Putamen (tissue), 1 donor: ENCODE measurements at regions not wholly inside any gene's neighbourhood (a gene's known extent, or its start where the extent isn't known, plus 50 kb on each side); places are given as distances from the start of the nearest gene placed in this dataset.

ENCODE experiments used
- DNase-seq: peaks from one replicate; pipeline ENCODE4 v3.0.0-alpha.2; 2016; ENCODE audit warnings: low spot score

DNA sequence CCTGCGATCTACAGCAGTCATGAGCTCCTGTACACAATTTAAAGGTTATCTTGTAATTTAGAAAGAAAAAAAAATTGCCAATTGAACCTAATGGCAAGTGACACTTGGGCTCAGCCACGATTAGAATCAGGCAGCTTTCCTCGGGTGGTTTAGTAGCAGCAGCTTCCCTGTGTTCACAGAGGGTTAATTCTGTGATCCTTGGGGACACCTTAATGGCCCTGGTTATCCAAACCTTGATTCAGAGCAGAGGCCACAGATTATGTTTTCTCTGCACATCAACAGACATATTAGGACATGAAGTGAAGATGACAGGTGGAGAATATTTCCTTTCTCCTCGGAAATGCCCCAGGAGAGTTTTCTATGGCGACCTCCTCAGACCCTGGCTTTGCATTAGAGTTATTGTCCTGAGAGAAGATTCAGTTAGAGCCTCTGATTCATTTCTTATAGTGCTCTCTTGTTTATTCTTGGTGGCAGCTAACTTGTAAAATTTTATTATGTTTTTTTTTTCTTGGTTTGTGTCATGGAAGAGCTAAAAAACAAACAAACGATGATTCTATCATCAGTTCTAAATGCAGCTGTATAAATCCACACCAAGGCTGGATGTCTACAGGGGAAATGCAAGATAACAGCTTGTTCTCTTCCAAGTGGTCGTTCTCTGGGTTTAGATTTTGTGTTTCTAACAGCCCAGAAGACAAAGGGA lies 351.2 kb upstream of the DYNLRB2 start:
- no peak for DNase-seq

DNA sequence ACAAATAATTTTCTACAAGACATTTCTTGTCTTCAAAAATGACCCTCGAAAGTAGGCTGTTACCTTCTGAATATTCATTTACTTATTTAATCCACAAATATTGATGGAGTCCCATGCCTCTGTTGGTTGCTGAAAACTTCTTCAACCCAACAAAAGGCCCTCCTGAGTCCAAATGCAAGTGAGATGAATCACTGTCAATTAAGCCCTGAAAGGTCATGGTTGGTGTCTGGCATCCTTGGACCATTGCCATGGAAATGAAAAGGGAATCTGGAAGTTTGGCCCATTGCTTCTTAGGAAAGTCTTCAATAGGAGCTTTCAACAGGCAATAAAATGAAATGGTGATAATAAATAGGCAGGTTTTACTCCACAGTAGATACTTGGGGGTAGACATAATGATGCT lies 364.7 kb upstream of the DYNLRB2 start:
- DNase-seq = no peak

DNA sequence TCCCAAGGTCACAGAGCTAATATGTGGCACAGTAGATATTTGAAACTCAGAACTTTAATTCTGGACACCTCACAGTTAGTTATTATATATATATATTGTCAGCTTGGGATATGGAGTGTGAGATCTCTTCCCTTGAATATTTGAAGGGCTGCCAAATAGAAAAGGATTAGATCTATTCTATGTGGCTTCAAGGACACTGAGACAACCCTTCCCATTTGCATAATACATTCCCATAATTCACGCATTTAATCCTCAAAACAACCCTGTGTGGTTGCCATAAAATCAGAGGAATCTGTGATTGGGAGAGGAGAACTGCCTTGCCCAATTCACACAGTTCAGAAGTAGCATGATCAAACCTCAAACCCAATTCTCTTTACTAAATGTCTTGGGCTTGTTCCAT lies 365.8 kb upstream of the DYNLRB2 start:
- no peak for DNase-seq

DNA sequence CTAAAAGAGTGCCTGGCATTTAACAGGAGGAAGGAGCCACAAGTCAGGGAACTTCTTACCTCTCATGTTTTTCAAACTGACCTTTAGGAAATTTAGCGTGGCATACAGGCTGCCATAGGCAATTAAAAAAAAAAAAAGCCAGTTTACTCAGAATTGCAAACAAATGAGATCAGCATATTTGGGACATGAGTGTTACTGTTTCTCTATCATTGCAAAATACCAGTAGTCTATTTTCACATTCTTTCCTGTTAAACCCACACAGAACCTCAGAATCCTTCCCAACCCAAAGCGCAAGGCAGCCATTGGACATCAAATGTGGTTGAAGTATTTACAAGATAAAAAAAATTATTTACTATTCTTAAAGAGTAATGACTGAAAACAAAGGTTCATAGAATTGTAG lies 366.4 kb upstream of the DYNLRB2 start:
- no peak for DNase-seq

DNA sequence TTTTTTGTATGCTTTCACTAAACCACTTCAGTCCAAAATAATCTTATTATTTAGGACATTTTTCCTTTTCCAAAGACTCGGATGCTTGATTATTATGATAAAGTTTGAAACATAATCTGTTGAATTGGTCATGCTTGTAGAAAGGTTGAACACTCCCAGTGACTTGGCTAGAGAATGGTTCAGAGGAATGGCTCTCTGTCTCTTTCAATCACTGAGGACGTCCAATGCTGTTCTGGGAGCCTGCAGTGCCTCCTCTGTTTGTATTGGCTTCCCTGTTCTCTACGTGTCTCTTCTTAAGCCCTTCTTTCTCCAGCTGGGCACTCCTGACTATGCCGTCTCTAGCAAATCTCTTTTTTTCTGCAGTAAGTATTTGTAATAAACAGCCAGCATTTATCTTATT lies 369.0 kb upstream of the DYNLRB2 start:
- no peak for DNase-seq

DNA sequence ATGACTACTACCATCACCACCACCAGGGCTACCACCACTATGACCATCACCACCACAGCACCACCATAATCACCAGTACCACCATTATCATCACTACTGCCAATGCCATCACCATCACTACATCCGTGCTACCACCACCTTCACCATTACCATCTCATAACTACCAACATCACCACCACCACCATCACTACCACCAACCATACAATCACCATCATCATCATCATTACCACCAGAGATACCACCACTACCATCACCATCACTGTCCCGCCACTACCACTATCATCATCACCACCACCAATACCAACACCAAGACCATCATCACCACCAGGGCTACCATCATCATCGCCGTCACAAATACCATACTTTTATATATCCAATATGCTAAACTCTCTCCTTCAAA lies 369.6 kb upstream of the DYNLRB2 start:
- DNase-seq = no peak

DNA sequence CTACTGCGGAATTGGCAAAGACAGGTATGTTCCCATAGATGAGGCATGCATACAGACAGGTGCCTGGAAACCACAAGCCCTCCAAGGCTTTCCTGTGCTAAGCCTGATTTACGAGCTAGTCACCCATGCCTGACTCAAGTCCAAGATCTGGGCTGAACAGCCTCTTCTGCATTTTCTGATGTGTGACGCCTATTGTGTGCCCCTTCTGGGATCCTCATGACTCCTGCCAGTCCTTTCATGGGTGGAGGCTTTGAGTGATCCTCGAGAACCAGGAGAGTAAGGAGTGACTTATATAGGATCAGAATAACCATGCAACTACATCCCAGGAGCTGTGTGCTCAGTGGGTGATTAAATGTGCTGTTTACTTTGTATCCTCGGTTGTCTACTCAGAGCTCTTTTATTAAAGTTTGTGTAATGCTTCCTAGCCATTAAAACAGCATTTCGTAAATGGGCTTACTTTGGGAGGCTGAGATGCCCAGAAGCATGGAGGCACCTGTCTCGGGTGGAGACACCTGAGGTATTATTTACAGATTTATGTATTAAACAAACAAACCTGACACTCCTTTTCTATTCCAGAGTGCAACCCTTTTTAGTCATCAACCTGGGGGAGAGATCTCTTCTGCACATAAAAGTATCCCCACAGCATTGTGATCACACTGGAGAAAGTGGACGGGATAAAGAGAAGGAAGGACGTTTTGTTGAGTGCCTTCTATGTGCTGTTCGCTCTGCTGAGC lies 373.0 kb upstream of the DYNLRB2 start:
- DNase-seq = no peak

DNA sequence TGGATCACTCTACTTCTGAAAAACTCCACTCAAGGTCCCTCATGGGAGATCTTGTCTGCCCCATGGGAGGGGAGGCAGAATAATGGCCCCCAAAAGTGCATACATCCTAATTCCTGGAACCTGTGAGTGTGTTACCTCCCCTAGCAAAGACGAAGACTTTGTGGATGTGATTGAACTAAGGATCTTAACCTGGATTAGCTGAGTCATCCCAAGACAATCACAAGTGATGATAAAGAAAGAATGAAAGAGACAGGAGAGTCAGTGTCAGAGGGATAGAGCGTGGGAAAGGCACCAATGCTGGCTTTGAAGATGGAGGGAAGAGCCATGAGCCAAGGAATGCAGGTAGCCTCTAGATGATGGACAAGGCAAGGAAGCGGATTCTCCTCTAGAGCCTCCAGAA lies 374.7 kb upstream of the DYNLRB2 start:
- DNase-seq = no peak

DNA sequence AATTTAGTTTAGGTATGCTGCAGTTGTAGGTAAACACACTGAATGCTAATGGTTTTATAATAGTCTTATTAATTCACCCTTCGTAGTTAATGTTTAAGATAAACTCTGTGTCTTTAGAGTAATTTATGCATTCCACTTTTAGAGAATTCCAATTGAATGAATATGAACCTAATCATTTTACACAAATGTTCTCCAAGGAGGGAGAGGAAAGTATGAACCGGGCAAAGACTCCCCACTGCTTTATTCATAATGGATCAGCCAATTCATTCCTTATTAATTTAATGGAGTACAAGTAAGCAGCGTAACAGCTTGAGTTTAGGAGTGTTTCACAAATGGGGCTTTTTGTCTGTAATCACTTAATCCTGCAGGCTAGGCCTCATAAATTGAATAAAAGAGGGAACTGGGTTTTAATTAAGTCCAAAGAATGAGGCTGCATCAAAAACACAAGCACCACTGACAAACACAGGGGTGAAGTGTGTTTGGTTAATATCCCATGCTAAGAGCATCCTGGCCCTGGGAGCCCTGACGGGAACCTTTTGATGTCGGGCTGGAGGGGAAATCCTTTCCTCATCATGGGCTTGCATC lies 375.7 kb upstream of the DYNLRB2 start:
- DNase-seq = no peak

DNA sequence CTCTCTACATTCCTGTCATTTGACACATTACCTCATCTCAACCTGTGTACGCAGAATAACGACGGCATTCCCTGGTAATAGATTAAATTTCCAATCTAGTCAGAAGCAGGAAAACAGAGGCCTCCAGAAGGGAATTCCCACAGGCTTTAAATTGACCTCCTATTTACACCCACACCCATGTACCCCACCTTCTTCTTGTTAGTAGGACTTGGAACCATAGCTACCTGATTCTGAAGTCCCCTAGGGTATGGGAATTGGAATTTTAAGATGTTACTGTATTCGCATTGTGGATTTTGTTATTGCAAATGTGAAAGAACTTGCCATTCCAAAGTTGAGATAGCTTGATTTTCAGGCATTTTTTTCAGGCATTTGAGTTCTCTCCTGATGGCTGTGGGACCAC lies 377.5 kb upstream of the DYNLRB2 start:
- no peak for DNase-seq

DNA sequence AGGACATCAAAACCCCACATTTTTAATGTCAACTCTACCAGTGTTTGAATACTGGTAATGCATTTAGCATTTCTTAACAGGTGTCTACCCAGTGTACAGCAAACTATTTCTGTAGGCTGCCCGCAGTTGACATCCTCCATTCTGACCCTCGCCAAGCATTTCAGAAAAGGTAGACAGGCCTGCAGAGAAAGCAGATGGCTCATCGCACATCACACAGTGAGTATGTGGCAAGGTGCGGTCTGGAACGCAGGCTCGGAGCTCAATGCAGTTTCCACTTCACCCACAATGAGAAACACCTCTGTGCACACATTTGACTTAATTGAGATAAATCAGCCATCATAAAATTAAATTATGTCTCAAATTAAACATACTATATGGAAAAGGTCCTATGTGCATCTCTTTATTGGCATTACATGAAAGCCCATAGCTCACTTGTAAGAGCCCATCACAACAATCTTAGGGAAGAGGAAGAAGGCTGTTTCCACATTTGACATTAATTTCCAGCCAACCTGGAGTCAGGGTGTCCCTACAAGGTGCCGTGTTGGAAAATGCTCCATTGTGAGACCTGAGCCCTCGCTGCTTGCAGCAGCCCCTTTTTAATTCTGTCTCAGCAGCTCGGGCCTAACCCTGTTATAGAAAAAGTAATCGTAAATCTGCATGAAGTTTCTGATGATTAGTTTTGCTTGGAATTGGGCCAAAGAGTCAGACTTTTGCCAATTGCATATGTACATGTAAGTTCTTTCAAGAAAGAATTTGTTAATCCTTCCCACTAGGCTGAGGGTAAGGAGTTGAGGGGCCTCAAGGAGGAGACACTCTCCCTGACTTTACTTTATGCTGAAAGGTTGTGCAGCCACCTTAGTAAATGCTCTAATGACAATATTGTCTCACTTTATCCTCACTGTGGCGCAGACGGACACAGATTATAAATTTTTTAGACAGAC lies 378.7 kb upstream of the DYNLRB2 start:
- DNase-seq = no peak

DNA sequence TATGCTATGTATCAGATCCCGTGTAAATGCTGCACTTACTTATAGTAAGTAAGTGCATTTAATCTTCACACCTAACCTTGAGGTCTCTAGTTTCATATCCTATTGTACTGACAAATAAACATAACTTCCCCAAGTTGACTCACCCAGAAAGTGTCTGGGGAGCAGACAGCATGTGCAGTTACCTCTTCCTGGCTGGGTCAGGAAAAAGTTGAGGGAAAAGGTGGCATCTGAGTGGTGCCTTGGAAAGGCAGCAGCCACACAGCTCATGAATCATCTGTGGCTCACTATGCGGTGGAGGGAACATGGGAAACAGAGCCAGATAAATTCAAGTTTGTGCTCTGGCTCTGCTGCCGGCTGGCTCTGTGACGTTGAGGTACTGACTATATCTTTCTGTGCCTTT lies 382.0 kb upstream of the DYNLRB2 start:
- no peak for DNase-seq

DNA sequence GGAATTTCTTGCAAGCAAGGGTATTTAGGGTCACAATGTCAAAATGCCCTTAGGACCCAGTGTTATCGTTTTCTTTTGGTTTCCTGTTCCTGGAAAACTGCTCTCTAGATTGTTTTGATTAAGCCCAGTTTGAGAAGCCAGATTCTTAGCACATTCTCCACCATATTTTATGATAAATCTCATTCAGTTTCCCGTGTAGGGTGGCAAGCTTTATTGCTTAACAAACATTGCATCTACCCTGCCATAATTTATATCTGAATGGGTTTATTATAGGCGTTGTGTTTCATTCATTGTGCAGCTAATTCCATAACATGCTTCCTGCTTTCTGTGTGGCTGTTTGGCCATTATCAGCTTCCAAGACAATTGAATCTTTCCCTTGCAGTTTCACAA lies 389.1 kb upstream of the DYNLRB2 start:
- DNase-seq = no peak

DNA sequence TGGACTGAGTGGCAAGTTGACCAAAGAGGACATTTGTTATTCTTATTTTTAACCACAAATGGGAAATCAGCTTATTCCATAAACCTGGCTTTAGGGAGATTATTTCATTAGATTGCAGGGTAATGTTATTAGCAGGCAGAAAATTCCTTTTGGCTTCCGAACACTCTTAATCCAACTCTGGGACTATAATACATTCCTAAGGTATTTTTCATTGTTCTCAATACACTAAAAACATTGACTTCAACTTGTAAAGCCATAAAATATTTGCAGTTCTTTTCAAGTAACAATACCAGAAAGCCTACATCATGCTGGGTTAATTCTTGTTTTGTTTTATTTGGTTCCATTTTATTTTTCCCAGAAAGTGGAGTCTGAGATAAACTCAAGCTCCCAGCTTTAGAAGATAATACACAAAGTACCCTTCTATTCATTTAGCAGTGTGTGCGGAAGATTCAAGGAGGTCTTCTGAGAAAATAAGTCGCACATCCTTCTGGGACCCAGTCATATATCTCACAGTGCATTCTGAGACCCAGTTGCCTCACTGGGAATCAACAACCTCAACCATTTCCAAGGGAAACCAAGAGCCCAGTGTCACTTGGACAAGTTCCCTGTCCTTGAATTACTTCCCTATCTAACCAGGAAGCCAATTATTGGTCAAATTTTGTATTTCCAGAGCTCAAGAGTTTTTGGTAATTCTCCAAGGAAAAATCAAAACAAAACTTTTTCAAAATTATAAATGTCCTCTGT lies 389.6 kb upstream of the DYNLRB2 start:
- no peak for DNase-seq

DNA sequence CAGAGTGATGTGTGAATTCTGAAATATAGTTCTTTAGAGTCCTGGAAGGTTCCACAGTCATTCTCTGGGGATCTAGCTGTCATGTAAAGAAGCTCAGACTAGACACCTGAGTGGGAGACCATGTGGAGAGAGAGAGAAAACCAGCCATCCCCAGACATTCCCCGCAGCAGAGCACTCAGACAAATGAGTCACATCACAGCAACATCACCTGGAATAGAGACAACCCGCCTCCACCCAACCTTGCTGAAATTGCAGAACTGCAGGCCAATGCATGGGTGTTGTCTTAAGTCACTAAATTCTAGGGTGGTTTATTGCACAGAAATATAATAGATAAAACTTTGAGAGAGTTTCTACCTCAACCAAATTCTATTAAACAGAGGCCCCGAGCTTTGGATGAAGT lies 392.0 kb upstream of the DYNLRB2 start:
- DNase-seq = no peak

DNA sequence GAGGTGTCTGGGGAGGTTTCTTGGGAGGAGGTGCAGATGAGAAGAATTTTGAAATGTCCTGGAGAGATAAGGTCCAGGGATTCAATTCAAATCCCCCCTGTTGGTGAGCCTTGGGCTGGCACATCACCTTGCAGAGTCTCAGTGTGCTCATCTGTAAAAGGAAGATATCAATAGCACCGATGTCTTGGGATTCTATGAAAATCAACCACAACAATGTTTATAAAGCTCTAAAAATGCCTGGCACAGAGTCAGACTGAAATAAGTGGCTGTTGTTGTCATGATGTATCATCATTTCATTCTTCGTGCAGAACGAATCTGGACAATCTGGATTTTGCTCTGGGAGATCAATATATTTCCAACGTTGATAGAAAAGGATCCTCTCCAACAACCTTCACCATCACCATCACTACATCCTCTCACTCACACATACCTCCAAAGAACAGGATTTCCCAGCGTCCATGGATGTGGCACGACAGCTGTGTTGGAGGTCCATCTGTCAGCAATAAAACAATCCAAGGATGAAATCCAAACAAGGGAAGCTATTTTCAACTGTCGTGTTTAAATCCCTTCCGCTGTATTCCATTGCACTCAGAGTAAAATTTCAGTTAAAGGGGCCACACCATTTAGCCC lies 393.7 kb upstream of the DYNLRB2 start:
- DNase-seq = no peak

DNA sequence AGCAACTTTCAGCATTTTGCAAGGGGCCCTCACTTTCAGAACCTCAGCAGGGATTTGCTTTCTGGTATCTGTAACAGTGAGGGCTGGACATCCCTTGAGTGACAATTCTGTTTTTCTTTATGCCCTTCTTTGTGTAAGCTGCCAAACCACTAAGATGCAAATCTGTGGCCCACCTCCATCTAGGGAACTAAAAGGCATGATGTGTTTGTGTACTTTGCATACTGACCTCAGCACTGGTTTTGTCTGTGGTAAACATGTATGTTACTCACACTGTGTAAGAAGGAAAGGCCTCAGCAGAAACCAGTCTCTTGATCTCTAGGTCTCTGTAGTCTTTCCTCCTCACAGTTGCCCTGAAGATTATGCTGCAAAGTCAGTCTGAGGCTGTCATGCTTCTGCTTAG lies 396.6 kb upstream of the DYNLRB2 start:
- no peak for DNase-seq

DNA sequence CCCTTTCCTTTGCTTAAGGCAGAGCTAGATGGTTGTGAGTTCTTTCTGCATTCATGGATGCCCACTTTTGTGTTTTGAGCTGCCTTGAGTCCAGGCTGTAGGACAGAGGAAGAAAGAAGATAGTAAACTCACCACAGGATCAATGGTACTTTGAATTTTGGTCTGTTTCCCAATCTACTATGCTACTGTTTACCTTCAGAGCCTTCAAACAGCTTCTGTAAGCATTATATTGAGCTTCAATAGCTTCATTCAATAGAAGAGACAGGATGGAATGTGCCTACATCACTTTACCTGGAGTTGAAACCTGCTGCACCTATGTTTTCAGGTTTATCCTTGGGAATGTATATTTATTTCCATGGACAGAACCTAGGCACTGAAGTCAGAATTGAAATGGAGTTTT lies 397.9 kb upstream of the DYNLRB2 start:
- no peak for DNase-seq

DNA sequence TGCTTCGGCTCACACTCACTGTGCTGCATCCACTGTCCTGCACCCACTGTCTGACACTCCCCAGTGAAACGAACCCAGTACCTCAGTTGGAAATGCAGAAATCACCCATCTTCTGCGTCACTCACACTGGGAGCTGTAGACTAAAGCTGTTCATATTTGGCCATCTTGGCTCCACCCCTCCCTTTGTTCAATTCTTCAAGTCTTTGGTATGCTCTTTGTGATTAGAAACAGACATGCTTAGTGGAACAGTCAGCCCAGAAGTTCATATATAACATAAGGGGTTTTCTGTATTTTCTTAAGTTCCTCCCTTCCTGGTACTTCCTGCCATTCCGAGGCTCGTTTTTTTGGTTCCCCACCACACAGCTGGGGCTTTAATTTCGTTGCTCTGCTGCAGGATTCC lies 398.5 kb upstream of the DYNLRB2 start:
- no peak for DNase-seq

DNA sequence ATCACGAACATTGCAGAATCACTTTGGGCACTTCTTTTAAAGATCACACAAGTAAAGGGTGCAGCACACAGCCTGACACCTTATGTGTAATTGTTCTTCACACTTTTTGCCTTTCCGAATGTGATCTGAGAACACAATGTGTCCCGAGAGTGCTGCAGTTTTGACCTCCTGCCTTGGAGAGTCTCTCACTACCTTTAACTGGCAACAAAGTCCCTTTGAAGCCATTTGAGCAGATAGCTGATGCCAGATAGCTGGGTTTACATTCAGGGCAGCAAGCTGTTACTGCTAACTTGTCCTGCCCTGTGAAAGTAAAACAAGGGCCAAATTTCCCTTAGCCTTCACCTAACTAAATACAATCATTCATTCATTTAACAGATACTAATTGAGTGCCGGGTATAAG lies 411.0 kb upstream of the DYNLRB2 start:
- no peak for DNase-seq

DNA sequence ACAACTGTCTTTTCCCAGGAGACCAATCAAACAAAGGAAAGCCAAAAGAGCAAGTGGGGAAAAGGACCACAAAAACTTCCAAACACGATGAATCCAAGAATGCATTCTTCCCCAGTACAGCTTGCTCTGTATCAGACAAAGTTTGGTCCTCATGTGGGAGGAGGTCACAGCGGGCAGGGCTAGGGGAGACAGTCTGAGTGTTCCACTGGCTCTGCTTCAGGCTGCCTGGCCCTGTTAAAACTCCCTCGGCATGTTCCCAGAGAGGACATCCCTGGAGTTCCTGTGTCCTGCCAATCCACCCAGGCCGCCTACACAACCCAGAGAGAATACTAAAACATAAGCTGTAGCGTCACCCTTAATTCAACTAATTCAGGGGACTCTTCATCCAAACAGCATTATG lies 415.1 kb upstream of the DYNLRB2 start:
- DNase-seq = no peak
